ENCODE measurements at regions not wholly inside any gene's neighbourhood (a gene's known extent, or its start where the extent isn't known, plus 50 kb on each side); places are given as distances from the start of the nearest gene placed in this dataset.

DNA sequence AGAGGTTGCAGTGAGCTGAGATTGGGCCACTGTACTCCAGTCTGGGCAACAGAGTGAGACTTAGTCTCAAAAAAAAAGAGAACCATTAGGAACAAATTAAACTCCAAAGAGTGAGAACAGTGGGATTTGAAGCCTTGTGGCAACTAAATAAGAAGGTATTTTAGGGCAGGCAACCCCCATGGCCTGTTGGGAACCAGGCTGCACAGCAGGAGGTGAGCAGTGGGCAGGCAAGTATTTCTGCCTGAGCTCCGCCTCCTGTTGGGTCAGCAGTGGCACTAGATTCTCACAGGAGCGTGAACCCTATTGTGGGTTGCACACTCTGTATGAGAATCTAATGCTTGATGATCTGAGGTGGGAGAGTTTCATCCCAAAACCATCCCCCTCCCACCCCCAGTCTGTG, 57.6 kb upstream of the MED9 start:
- TF ChIP-seq POLR2AphosphoS5 (IDR thresholded peaks at IDR 0.05; ENCODE audit: low read depth, low read length) (no peak), POLR2A (IDR thresholded peaks at IDR 0.05; ENCODE audit: low read depth, low read length) (no peak), SPI1 (IDR thresholded peaks at IDR 0.05; ENCODE audit: low read depth, low read length) (no peak), POU2F2 (IDR thresholded peaks at IDR 0.05; ENCODE audit: low read depth, low read length) (no peak)
